Fibroblast of lung (primary cell): ENCODE measurements at regions not wholly inside any gene's neighbourhood (a gene's known extent, or its start where the extent isn't known, plus 50 kb on each side); places are given as distances from the start of the nearest gene placed in this dataset.

Source experiments
- DNase-seq, 2 donors: peaks; one replicate each; pipeline versions ENCODE4 v3.0.0 to v3.0.0-alpha.2; 2010; ENCODE audit warnings: low read depth in 2 of 2
- H2AFZ ChIP-seq: 2 replicates; pipeline ENCODE4 v1.5.1; 2012; ENCODE audit warnings: low read length, control low read depth, inconsistent platforms
- H3K27ac ChIP-seq: 2 replicates; pipeline ENCODE4 v1.5.1; 2011; ENCODE audit warnings: low read length, control low read depth; ENCODE audit not compliant: insufficient read depth
- H3K27me3 ChIP-seq: 2 replicates; pipeline ENCODE4 v1.5.1; 2011; ENCODE audit warnings: mild to moderate bottlenecking, low read length; ENCODE audit not compliant: control insufficient read depth, insufficient read depth
- H3K36me3 ChIP-seq: 2 replicates; pipeline ENCODE4 v1.5.1; 2011; ENCODE audit warnings: low read length; ENCODE audit not compliant: control insufficient read depth, insufficient read depth
- H3K4me1 ChIP-seq: 2 replicates; pipeline ENCODE4 v1.5.1; 2011; ENCODE audit warnings: low read length; ENCODE audit not compliant: control insufficient read depth, insufficient read depth; ENCODE audit errors: extremely low read depth
- H3K4me2 ChIP-seq: 2 replicates; pipeline ENCODE4 v1.5.1; 2011; ENCODE audit warnings: low read length, control low read depth; ENCODE audit not compliant: insufficient read depth; ENCODE audit errors: extremely low read depth
- H3K4me3 ChIP-seq, 4 experiments: fragments of 200-600 bp in 1 of 4; sonication (generic) in 1 of 4; replicated peaks in 1 of 4; 2 replicates each; pipeline ENCODE4 v1.5.1; 2011 to 2016; ENCODE audit warnings: low read length in 4 of 4, low read depth in 3 of 4, mild to moderate bottlenecking in 3 of 4, control low read depth in 2 of 4, inconsistent platforms in 1 of 4, mixed read lengths in 1 of 4; ENCODE audit not compliant: insufficient read depth in 1 of 4; ENCODE audit errors: control extremely low read depth in 1 of 4
- H3K79me2 ChIP-seq: 2 replicates; pipeline ENCODE4 v1.5.1; 2012; ENCODE audit warnings: mild to moderate bottlenecking, low read length, inconsistent platforms; ENCODE audit not compliant: control insufficient read depth, insufficient read depth
- H3K9ac ChIP-seq: 2 replicates; pipeline ENCODE4 v1.5.1; 2011; ENCODE audit warnings: mild to moderate bottlenecking, low read length, control low read depth; ENCODE audit not compliant: insufficient read depth
- H3K9me3 ChIP-seq: 2 replicates; pipeline ENCODE4 v1.5.1; 2012; ENCODE audit warnings: low read depth, low read length; ENCODE audit not compliant: control insufficient read depth, insufficient read depth
- H4K20me1 ChIP-seq: 2 replicates; pipeline ENCODE4 v1.5.1; 2011; ENCODE audit warnings: low read length; ENCODE audit not compliant: control insufficient read depth, insufficient read depth; ENCODE audit errors: extremely low read depth
- EZH2 ChIP-seq: IDR thresholded peaks from 2 replicates; pipeline ENCODE4 v1.5.1; 2012; ENCODE audit warnings: low read length, control low read depth, mild to moderate bottlenecking; ENCODE audit errors: missing control alignments
- TF ChIP-seq, protein P1 (sequence below), 2 donors: IDR thresholded peaks in 1 of 2; conservative IDR thresholded peaks in 1 of 2; 1 replicate in 1 of 2; 2 replicates in 1 of 2; pipeline ENCODE4 v1.5.1; 2011 to 2012; ENCODE audit warnings: low read length in 2 of 2, control low read depth in 1 of 2, inconsistent platforms in 1 of 2, low read depth in 1 of 2, mild to moderate bottlenecking in 1 of 2

DNA sequence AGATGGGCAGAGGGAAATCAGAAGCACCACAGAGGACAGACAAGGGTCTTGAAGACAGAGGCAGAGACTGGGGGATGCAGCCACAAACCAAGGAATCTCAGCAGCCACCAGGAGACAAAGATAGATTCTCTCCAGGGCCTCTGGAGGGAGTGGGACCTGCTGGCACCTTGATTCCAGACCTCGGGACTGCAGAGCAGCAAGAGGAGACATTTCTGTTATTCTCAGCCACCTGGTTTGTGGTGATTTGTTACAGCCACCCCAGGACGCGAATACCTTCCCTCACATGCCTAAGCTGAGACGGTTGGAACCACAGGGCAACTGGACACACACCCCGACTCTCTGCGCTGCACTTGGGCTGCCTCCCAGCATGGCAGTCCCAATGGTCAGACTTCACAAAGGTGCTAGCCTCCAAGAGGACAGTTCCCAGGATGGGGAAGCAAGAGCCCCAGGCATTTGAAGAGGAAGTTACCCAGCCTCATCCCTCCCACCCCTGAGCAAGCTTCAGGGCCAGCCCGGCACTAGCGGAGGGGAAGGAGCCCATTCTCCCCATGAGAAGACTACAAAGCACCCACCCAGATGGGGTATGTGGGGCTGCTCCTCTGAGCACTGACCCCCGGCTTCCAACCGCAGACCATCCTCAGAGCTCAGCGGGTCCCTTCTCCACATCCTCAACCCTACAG lies 104.6 kb upstream of the INSIG1 start:
- Histone ChIP-seq H3K9me3 (no peaks in the 10 kb centered on the region), H2AFZ (no peak overlapping the region), H3K36me3 (no peaks in the 10 kb centered on the region), H3K4me2 (no peak overlapping the region), H3K4me1 (no peaks in the 10 kb centered on the region), H3K9ac (no peak overlapping the region), H3K4me3 (no peak overlapping the region), H3K79me2 (no peaks in the 10 kb centered on the region), H4K20me1 (no peaks in the 10 kb centered on the region), H3K27me3 (no peaks in the 10 kb centered on the region), H3K27ac (no peak overlapping the region)
- TF ChIP-seq EZH2 = no peak
- TF ChIP-seq, protein P1, sequence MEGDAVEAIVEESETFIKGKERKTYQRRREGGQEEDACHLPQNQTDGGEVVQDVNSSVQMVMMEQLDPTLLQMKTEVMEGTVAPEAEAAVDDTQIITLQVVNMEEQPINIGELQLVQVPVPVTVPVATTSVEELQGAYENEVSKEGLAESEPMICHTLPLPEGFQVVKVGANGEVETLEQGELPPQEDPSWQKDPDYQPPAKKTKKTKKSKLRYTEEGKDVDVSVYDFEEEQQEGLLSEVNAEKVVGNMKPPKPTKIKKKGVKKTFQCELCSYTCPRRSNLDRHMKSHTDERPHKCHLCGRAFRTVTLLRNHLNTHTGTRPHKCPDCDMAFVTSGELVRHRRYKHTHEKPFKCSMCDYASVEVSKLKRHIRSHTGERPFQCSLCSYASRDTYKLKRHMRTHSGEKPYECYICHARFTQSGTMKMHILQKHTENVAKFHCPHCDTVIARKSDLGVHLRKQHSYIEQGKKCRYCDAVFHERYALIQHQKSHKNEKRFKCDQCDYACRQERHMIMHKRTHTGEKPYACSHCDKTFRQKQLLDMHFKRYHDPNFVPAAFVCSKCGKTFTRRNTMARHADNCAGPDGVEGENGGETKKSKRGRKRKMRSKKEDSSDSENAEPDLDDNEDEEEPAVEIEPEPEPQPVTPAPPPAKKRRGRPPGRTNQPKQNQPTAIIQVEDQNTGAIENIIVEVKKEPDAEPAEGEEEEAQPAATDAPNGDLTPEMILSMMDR (conservative IDR thresholded peaks at IDR 0.05 in 1 of 2, IDR thresholded peaks at IDR 0.05 in 1 of 2; ENCODE audit: low read depth in 1 of 2, low read length in 2 of 2) = no peak
- DNase-seq = no peak

DNA sequence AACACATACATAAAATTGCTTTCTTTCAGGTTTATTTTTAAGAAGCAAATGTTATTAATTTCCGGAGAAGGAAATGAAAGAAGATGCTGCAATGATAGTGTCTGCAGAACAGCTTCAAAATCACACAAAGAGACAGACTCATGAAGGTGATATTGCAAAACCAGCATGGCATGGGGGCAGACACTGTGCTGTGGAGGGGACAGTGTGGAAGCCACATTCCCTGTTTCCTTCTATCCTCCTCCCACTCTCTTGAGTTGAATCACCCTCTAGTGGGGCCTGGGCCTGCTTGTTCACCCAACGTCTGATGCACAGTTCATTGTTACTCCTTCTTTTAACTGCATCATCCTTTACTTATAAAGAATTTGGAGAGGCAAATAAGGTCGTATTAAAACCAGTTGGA lies 104.0 kb upstream of the INSIG1 start:
- no peaks in the 10 kb centered on the region for H3K79me2 ChIP-seq
- H3K4me3 ChIP-seq = no peak overlapping the region
- no peaks in the 10 kb centered on the region for H3K27me3 ChIP-seq
- H3K4me2 ChIP-seq = no peak overlapping the region
- no peaks in the 10 kb centered on the region for H4K20me1 ChIP-seq
- no peaks in the 10 kb centered on the region for H3K36me3 ChIP-seq
- no peaks in the 10 kb centered on the region for H3K9me3 ChIP-seq
- TF ChIP-seq EZH2 = no peak
- TF ChIP-seq, protein P1 (conservative IDR thresholded peaks at IDR 0.05 in 1 of 2, IDR thresholded peaks at IDR 0.05 in 1 of 2; ENCODE audit: low read depth in 1 of 2, low read length in 2 of 2) = no peak
- no peaks in the 10 kb centered on the region for H3K4me1 ChIP-seq
- no peak for DNase-seq
- H3K9ac ChIP-seq = no peak overlapping the region
- H3K27ac ChIP-seq = no peak overlapping the region
- H2AFZ ChIP-seq = no peak overlapping the region

DNA sequence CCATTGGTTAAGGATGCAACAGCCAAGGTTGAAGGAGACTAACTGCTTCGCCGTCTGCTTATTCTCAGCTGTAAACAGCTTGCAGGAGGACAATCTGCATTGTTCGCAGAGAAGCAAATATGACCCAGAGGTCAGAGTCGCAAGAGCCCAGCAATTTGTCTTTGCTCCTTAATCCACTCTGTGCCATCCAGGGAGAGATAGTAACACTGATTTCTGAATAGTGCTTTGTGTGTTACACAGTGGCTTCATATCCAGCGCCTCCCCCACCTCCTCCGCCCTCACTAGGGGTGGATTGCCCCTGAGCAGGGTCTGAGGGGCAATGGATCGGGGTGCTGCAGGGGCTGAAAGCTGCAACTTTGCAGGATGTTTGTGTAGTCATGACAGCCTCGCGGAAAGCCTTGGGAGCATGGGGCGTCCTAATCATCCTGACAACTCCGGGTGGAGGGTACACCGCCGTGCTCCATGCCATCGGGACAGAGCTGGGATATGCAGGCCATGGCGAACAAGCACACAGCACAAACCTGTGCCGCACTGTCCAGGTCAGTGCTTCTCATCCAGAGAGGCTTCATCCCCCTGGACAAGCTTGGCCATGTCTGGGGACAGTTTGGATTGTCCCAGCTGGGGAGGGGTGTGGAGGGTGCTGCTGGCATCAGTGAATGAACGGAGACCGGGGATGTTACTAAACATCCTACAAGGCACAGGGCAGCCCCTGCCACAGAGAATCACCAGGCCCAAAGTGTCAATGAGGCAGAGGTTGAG lies 103.1 kb upstream of the INSIG1 start:
- Histone ChIP-seq H3K27ac (no peak overlapping the region), H3K4me1 (no peaks in the 10 kb centered on the region), H3K79me2 (no peaks in the 10 kb centered on the region), H3K27me3 (no peaks in the 10 kb centered on the region), H2AFZ (no peak overlapping the region), H3K4me2 (no peak overlapping the region), H4K20me1 (no peaks in the 10 kb centered on the region), H3K36me3 (no peaks in the 10 kb centered on the region), H3K9ac (no peak overlapping the region), H3K9me3 (no peaks in the 10 kb centered on the region), H3K4me3 (no peak overlapping the region)
- no peak for TF ChIP-seq EZH2
- TF ChIP-seq, protein P1 (conservative IDR thresholded peaks at IDR 0.05 in 1 of 2, IDR thresholded peaks at IDR 0.05 in 1 of 2; ENCODE audit: low read depth in 1 of 2, low read length in 2 of 2) = no peak
- no peak for DNase-seq
